H1 (cell line): ENCODE measurements at regions not wholly inside any gene's neighbourhood (a gene's known extent, or its start where the extent isn't known, plus 50 kb on each side); places are given as distances from the start of the nearest gene placed in this dataset.

Source experiments
- FOSL1 ChIP-seq: IDR thresholded peaks from 2 replicates; pipeline ENCODE4 v1.6.1; 2011; ENCODE audit warnings: mild to moderate bottlenecking, low read depth, low read length, moderate library complexity; ENCODE audit not compliant: insufficient read depth
- SAP30 ChIP-seq: fragments of 300-600 bp; sonication (generic); IDR thresholded peaks from 2 replicates; pipeline ENCODE4 v1.7.1; 2012; ENCODE audit warnings: low read length, moderate library complexity, mild to moderate bottlenecking, inconsistent platforms; ENCODE audit not compliant: insufficient read depth, insufficient replicate concordance
- TF ChIP-seq, protein P1 (sequence below): fragments of 300-600 bp; sonication (generic); IDR thresholded peaks from 2 replicates; pipeline ENCODE4 v1.7.1; 2012; ENCODE audit warnings: low read length, moderate library complexity, mild to moderate bottlenecking, inconsistent platforms; ENCODE audit not compliant: insufficient replicate concordance
- TF ChIP-seq, protein P2 (sequence below): IDR thresholded peaks from 2 replicates; pipeline ENCODE4 v1.6.1; 2011; ENCODE audit warnings: low read depth, mild to moderate bottlenecking, low read length; ENCODE audit not compliant: insufficient read depth

DNA sequence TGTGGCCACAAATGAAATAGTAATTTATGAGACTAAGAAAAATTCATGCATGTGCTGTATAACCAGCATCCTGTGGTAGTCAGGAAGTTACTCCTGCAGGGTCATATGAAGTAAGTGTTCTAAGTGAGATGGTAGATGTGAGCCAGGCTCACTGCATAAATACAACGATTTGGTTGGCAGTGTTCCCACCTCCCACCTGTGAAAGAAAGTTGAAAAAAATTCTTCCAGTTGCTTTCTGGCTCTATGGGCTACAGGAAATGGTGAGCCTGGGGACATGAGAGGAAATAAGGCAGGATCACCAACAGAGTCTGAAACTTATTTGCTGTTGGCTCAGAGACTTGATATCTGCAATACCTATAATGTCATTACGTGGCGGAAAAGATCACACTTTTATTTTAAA is 301.7 kb upstream of the SPRY2 start (continued):
- TF ChIP-seq, protein P1, sequence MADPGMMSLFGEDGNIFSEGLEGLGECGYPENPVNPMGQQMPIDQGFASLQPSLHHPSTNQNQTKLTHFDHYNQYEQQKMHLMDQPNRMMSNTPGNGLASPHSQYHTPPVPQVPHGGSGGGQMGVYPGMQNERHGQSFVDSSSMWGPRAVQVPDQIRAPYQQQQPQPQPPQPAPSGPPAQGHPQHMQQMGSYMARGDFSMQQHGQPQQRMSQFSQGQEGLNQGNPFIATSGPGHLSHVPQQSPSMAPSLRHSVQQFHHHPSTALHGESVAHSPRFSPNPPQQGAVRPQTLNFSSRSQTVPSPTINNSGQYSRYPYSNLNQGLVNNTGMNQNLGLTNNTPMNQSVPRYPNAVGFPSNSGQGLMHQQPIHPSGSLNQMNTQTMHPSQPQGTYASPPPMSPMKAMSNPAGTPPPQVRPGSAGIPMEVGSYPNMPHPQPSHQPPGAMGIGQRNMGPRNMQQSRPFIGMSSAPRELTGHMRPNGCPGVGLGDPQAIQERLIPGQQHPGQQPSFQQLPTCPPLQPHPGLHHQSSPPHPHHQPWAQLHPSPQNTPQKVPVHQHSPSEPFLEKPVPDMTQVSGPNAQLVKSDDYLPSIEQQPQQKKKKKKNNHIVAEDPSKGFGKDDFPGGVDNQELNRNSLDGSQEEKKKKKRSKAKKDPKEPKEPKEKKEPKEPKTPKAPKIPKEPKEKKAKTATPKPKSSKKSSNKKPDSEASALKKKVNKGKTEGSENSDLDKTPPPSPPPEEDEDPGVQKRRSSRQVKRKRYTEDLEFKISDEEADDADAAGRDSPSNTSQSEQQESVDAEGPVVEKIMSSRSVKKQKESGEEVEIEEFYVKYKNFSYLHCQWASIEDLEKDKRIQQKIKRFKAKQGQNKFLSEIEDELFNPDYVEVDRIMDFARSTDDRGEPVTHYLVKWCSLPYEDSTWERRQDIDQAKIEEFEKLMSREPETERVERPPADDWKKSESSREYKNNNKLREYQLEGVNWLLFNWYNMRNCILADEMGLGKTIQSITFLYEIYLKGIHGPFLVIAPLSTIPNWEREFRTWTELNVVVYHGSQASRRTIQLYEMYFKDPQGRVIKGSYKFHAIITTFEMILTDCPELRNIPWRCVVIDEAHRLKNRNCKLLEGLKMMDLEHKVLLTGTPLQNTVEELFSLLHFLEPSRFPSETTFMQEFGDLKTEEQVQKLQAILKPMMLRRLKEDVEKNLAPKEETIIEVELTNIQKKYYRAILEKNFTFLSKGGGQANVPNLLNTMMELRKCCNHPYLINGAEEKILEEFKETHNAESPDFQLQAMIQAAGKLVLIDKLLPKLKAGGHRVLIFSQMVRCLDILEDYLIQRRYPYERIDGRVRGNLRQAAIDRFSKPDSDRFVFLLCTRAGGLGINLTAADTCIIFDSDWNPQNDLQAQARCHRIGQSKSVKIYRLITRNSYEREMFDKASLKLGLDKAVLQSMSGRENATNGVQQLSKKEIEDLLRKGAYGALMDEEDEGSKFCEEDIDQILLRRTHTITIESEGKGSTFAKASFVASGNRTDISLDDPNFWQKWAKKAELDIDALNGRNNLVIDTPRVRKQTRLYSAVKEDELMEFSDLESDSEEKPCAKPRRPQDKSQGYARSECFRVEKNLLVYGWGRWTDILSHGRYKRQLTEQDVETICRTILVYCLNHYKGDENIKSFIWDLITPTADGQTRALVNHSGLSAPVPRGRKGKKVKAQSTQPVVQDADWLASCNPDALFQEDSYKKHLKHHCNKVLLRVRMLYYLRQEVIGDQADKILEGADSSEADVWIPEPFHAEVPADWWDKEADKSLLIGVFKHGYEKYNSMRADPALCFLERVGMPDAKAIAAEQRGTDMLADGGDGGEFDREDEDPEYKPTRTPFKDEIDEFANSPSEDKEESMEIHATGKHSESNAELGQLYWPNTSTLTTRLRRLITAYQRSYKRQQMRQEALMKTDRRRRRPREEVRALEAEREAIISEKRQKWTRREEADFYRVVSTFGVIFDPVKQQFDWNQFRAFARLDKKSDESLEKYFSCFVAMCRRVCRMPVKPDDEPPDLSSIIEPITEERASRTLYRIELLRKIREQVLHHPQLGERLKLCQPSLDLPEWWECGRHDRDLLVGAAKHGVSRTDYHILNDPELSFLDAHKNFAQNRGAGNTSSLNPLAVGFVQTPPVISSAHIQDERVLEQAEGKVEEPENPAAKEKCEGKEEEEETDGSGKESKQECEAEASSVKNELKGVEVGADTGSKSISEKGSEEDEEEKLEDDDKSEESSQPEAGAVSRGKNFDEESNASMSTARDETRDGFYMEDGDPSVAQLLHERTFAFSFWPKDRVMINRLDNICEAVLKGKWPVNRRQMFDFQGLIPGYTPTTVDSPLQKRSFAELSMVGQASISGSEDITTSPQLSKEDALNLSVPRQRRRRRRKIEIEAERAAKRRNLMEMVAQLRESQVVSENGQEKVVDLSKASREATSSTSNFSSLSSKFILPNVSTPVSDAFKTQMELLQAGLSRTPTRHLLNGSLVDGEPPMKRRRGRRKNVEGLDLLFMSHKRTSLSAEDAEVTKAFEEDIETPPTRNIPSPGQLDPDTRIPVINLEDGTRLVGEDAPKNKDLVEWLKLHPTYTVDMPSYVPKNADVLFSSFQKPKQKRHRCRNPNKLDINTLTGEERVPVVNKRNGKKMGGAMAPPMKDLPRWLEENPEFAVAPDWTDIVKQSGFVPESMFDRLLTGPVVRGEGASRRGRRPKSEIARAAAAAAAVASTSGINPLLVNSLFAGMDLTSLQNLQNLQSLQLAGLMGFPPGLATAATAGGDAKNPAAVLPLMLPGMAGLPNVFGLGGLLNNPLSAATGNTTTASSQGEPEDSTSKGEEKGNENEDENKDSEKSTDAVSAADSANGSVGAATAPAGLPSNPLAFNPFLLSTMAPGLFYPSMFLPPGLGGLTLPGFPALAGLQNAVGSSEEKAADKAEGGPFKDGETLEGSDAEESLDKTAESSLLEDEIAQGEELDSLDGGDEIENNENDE, result no peak
- TF ChIP-seq FOSL1 (no peak), SAP30 (no peak)
- TF ChIP-seq, protein P2, sequence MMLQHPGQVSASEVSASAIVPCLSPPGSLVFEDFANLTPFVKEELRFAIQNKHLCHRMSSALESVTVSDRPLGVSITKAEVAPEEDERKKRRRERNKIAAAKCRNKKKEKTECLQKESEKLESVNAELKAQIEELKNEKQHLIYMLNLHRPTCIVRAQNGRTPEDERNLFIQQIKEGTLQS, result no peak
